ENCODE measurements at regions not wholly inside any gene's neighbourhood (a gene's known extent, or its start where the extent isn't known, plus 50 kb on each side); places are given as distances from the start of the nearest gene placed in this dataset.

GRCh38 chr2:22520369-22521288 lies 864.4 kb upstream of the KLHL29 start:
- no peak for DNase-seq

GRCh38 chr2:22521620-22522019 lies 863.4 kb upstream of the KLHL29 start:
- no peak for DNase-seq

- DNase-seq, result no peak
Observed at GRCh38 chr2:22525681-22526080, 859.3 kb upstream of the KLHL29 start.

- no peak for DNase-seq
Observed at GRCh38 chr2:22530131-22530530, 854.8 kb upstream of the KLHL29 start.

- DNase-seq, result no peak
Observed at GRCh38 chr2:22536133-22536532, 848.8 kb upstream of the KLHL29 start.

GRCh38 chr2:22554453-22554852 lies 830.5 kb upstream of the KLHL29 start:
- no peak for DNase-seq

- DNase-seq, result no peak
Observed at GRCh38 chr2:22557406-22557805, 827.6 kb upstream of the KLHL29 start.

GRCh38 chr2:22560021-22560420 lies 825.0 kb upstream of the KLHL29 start:
- DNase-seq, result no peak

- no peak for DNase-seq
Observed at GRCh38 chr2:22579341-22579740, 805.6 kb upstream of the KLHL29 start.

GRCh38 chr2:22582107-22582506 lies 802.9 kb upstream of the KLHL29 start:
- DNase-seq, result no peak

- DNase-seq, result no peak
Observed at GRCh38 chr2:22596306-22596705, 788.7 kb upstream of the KLHL29 start.

GRCh38 chr2:22600156-22600555 lies 784.8 kb upstream of the KLHL29 start:
- no peak for DNase-seq

GRCh38 chr2:22600999-22601398 lies 784.0 kb upstream of the KLHL29 start:
- DNase-seq, result no peak

- DNase-seq, result no peak
Observed at GRCh38 chr2:22604136-22604535, 780.8 kb upstream of the KLHL29 start.

GRCh38 chr2:22616031-22616430 lies 768.9 kb upstream of the KLHL29 start:
- no peak for DNase-seq

- no peak for DNase-seq
Observed at GRCh38 chr2:22623620-22624019, 761.4 kb upstream of the KLHL29 start.

GRCh38 chr2:22626621-22627020 lies 758.4 kb upstream of the KLHL29 start:
- no peak for DNase-seq

- DNase-seq, result no peak
Observed at GRCh38 chr2:22628221-22628620, 756.8 kb upstream of the KLHL29 start.

GRCh38 chr2:22628906-22629305 lies 756.1 kb upstream of the KLHL29 start:
- no peak for DNase-seq

GRCh38 chr2:22634167-22634566 lies 750.8 kb upstream of the KLHL29 start:
- DNase-seq, result no peak

- DNase-seq, result no peak
Observed at GRCh38 chr2:22656426-22656825, 728.6 kb upstream of the KLHL29 start.

- no peak for DNase-seq
Observed at GRCh38 chr2:22673529-22673928, 711.5 kb upstream of the KLHL29 start.

GRCh38 chr2:22683914-22684313 lies 701.1 kb upstream of the KLHL29 start:
- DNase-seq, result no peak

GRCh38 chr2:22690096-22690495 lies 694.9 kb upstream of the KLHL29 start:
- no peak for DNase-seq

- DNase-seq, result no peak
Observed at GRCh38 chr2:22691666-22692065, 693.3 kb upstream of the KLHL29 start.

Data from activated T-cell treated with anti-CD3 and anti-CD28 coated beads for 4 hours (primary cell).